Stimulated activated CD4-positive, alpha-beta T cell treated with anti-CD3 and anti-CD28 coated beads, Interleukin-12 subunit alpha, Interleukin-12 subunit beta, amount 100 ng/mL, for 48 hours (primary cell): ENCODE measurements at regions not wholly inside any gene's neighbourhood (a gene's known extent, or its start where the extent isn't known, plus 50 kb on each side); places are given as distances from the start of the nearest gene placed in this dataset.

Experiments
- DNase-seq, 3 donors: peaks; one replicate each; pipeline ENCODE4 v3.0.0-alpha.2; 2020; ENCODE audit warnings: low read depth in 2 of 3, low spot score in 1 of 3

GRCh38 chr12:126481688-126482087 is 1416.5 kb downstream of the AACS start:
- no peak for DNase-seq

- DNase-seq = no peak
Measured at GRCh38 chr12:126482238-126482889, 1417.1 kb downstream of the AACS start.

GRCh38 chr12:126483145-126484068 is 1418.2 kb downstream of the AACS start:
- DNase-seq = no peak

GRCh38 chr12:126487431-126487980 is 1422.3 kb downstream of the AACS start:
- DNase-seq = no peak

GRCh38 chr12:126488806-126489205 is 1423.6 kb downstream of the AACS start:
- no peak for DNase-seq

GRCh38 chr12:126492181-126492580 is 1426.9 kb downstream of the AACS start:
- DNase-seq = no peak

- DNase-seq = no peak
Measured at GRCh38 chr12:126493366-126494108, 1428.3 kb downstream of the AACS start.

- DNase-seq = no peak
Measured at GRCh38 chr12:126496201-126496600, 1431.0 kb downstream of the AACS start.

- DNase-seq = no peak
Measured at GRCh38 chr12:126506426-126507182, 1441.4 kb downstream of the AACS start.

GRCh38 chr12:126507231-126507630 is 1442.0 kb downstream of the AACS start:
- no peak for DNase-seq

- DNase-seq = no peak
Measured at GRCh38 chr12:126509572-126509971, 1444.3 kb downstream of the AACS start.

GRCh38 chr12:126510630-126511029 is 1445.4 kb downstream of the AACS start:
- no peak for DNase-seq

GRCh38 chr12:126512916-126513913 is 1448.0 kb downstream of the AACS start:
- no peak for DNase-seq

GRCh38 chr12:126518596-126519200 is 1453.5 kb downstream of the AACS start:
- no peak for DNase-seq

- DNase-seq = no peak
Measured at GRCh38 chr12:126519833-126520232, 1454.6 kb downstream of the AACS start.

GRCh38 chr12:126523891-126524290 is 1458.7 kb downstream of the AACS start:
- DNase-seq = no peak

- DNase-seq = no peak
Measured at GRCh38 chr12:126534495-126534894, 1469.3 kb downstream of the AACS start.

GRCh38 chr12:126534942-126535341 is 1469.7 kb downstream of the AACS start:
- DNase-seq = no peak

- DNase-seq = no peak
Measured at GRCh38 chr12:126535971-126536370, 1470.7 kb downstream of the AACS start.
